PFSK-1 (cell line): ENCODE measurements at regions not wholly inside any gene's neighbourhood (a gene's known extent, or its start where the extent isn't known, plus 50 kb on each side); places are given as distances from the start of the nearest gene placed in this dataset.

Experiments used
- POLR2AphosphoS5 ChIP-seq: IDR thresholded peaks from 2 replicates; pipeline ENCODE4 v1.6.1; 2012; ENCODE audit warnings: low read depth, mild to moderate bottlenecking, control low read depth, low read length, moderate library complexity
- SIN3A ChIP-seq: IDR thresholded peaks from 2 replicates; pipeline ENCODE4 v1.6.1; 2012; ENCODE audit warnings: mild to moderate bottlenecking, low read length, moderate library complexity, borderline replicate concordance; ENCODE audit not compliant: insufficient read depth
- TF ChIP-seq, protein P1 (sequence below), 2 experiments: IDR thresholded peaks; 2 replicates each; pipeline versions ENCODE4 v1.6.1 to v1.8.0; 2011 to 2012; ENCODE audit warnings: low read depth in 2 of 2, low read length in 2 of 2, control low read depth in 1 of 2, inconsistent platforms in 1 of 2, mild to moderate bottlenecking in 1 of 2, moderate library complexity in 1 of 2; ENCODE audit not compliant: insufficient read depth in 1 of 2

DNA sequence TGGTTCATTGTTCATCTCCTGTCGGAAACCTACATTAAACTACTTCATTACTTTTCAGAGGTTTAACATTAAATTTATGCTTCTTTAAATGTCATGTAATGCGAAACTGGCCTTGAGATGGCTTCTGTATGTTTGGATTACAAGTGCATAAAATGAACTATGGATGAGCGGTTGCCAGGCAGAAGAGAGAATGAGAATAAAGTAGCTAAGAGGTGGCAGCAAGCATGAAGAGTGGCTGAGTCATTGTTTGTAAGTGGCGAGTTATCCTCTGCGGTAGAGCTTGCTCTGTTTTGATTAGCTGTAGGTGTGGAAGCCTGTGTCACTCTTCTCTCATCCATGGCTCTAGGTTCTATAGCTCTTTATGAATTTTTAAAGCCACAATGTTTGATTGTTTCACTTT lies 1139.6 kb upstream of the PCDH9 start:
- TF ChIP-seq, protein P1, sequence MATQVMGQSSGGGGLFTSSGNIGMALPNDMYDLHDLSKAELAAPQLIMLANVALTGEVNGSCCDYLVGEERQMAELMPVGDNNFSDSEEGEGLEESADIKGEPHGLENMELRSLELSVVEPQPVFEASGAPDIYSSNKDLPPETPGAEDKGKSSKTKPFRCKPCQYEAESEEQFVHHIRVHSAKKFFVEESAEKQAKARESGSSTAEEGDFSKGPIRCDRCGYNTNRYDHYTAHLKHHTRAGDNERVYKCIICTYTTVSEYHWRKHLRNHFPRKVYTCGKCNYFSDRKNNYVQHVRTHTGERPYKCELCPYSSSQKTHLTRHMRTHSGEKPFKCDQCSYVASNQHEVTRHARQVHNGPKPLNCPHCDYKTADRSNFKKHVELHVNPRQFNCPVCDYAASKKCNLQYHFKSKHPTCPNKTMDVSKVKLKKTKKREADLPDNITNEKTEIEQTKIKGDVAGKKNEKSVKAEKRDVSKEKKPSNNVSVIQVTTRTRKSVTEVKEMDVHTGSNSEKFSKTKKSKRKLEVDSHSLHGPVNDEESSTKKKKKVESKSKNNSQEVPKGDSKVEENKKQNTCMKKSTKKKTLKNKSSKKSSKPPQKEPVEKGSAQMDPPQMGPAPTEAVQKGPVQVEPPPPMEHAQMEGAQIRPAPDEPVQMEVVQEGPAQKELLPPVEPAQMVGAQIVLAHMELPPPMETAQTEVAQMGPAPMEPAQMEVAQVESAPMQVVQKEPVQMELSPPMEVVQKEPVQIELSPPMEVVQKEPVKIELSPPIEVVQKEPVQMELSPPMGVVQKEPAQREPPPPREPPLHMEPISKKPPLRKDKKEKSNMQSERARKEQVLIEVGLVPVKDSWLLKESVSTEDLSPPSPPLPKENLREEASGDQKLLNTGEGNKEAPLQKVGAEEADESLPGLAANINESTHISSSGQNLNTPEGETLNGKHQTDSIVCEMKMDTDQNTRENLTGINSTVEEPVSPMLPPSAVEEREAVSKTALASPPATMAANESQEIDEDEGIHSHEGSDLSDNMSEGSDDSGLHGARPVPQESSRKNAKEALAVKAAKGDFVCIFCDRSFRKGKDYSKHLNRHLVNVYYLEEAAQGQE (IDR thresholded peaks at IDR 0.05; ENCODE audit: insufficient read depth in 1 of 2, low read depth in 2 of 2, low read length in 2 of 2): no peak
- TF ChIP-seq SIN3A (no peak), POLR2AphosphoS5 (no peak)
